ENCODE measurements at regions not wholly inside any gene's neighbourhood (a gene's known extent, or its start where the extent isn't known, plus 50 kb on each side); places are given as distances from the start of the nearest gene placed in this dataset.

- TF ChIP-seq POLR2AphosphoS5 (IDR thresholded peaks at IDR 0.05) (no peak), POLR2A (IDR thresholded peaks at IDR 0.05) (no peak)
- TF ChIP-seq, protein P1, sequence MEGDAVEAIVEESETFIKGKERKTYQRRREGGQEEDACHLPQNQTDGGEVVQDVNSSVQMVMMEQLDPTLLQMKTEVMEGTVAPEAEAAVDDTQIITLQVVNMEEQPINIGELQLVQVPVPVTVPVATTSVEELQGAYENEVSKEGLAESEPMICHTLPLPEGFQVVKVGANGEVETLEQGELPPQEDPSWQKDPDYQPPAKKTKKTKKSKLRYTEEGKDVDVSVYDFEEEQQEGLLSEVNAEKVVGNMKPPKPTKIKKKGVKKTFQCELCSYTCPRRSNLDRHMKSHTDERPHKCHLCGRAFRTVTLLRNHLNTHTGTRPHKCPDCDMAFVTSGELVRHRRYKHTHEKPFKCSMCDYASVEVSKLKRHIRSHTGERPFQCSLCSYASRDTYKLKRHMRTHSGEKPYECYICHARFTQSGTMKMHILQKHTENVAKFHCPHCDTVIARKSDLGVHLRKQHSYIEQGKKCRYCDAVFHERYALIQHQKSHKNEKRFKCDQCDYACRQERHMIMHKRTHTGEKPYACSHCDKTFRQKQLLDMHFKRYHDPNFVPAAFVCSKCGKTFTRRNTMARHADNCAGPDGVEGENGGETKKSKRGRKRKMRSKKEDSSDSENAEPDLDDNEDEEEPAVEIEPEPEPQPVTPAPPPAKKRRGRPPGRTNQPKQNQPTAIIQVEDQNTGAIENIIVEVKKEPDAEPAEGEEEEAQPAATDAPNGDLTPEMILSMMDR (IDR thresholded peaks at IDR 0.05), result no peak
Measured at GRCh38 chr7:41219276-41219675, 483.6 kb downstream of the INHBA start.
